SKM-1 (cell line): ENCODE measurements at regions not wholly inside any gene's neighbourhood (a gene's known extent, or its start where the extent isn't known, plus 50 kb on each side); places are given as distances from the start of the nearest gene placed in this dataset.

Source experiments
- DNase-seq: peaks from one replicate; lab custom pipeline; 2025; ENCODE audit not compliant: unreplicated experiment; lab: John Stamatoyannopoulos, UW

GRCh38 chr2:111219285-111219684 lies 98.6 kb downstream of the BCL2L11 start:
- DNase-seq: no peak

GRCh38 chr2:111219734-111220505 lies 99.2 kb downstream of the BCL2L11 start:
- no peak for DNase-seq

GRCh38 chr2:111220962-111221361 lies 100.2 kb downstream of the BCL2L11 start:
- DNase-seq: no peak

GRCh38 chr2:111221701-111222100 lies 101.0 kb downstream of the BCL2L11 start:
- no peak for DNase-seq

GRCh38 chr2:111222204-111222866 lies 101.6 kb downstream of the BCL2L11 start:
- no peak for DNase-seq

- no peak for DNase-seq
These were observed 105.1 kb downstream of the BCL2L11 start for GRCh38 chr2:111225856-111226255.

GRCh38 chr2:111226876-111227700 lies 106.4 kb downstream of the BCL2L11 start:
- DNase-seq: no peak

- no peak for DNase-seq
These were observed 107.0 kb downstream of the BCL2L11 start for GRCh38 chr2:111227716-111228141.

GRCh38 chr2:111231532-111232252 lies 111.0 kb downstream of the BCL2L11 start:
- DNase-seq: no peak

GRCh38 chr2:111235192-111236015 lies 114.7 kb downstream of the BCL2L11 start:
- DNase-seq: no peak

- DNase-seq: no peak
These were observed 115.3 kb downstream of the BCL2L11 start for GRCh38 chr2:111236025-111236424.

- peak; percentile 42 for DNase-seq
These were observed 117.6 kb downstream of the BCL2L11 start for GRCh38 chr2:111238296-111238695.

GRCh38 chr2:111239107-111239506 lies 118.4 kb downstream of the BCL2L11 start:
- no peak for DNase-seq

GRCh38 chr2:111239581-111240249 lies 119.0 kb downstream of the BCL2L11 start:
- no peak for DNase-seq

- DNase-seq: no peak
These were observed 122.6 kb downstream of the BCL2L11 start for GRCh38 chr2:111243295-111243694.

- no peak for DNase-seq
These were observed 124.2 kb downstream of the BCL2L11 start for GRCh38 chr2:111244864-111245263.

- DNase-seq: no peak
These were observed 125.9 kb downstream of the BCL2L11 start for GRCh38 chr2:111246620-111247061.

GRCh38 chr2:111247491-111247890 lies 126.8 kb downstream of the BCL2L11 start:
- DNase-seq: no peak

- no peak for DNase-seq
These were observed 129.1 kb downstream of the BCL2L11 start for GRCh38 chr2:111249806-111250205.
